Endodermal cell (in vitro differentiated cells): ENCODE measurements at regions not wholly inside any gene's neighbourhood (a gene's known extent, or its start where the extent isn't known, plus 50 kb on each side); places are given as distances from the start of the nearest gene placed in this dataset.

ENCODE experiments used
- DNase-seq: peaks from one replicate; pipeline ENCODE4 v3.0.0-alpha.2; 2017
- H3K27ac ChIP-seq: 2 replicates; pipeline ENCODE4 v1.5.1; 2013; ENCODE audit warnings: mild to moderate bottlenecking, low read depth, low read length, moderate library complexity
- H3K27me3 ChIP-seq: 2 replicates; pipeline ENCODE4 v1.6.1; 2013; ENCODE audit warnings: mild to moderate bottlenecking, low read length, moderate library complexity; ENCODE audit not compliant: insufficient read depth, control insufficient read depth, poor library complexity, severe bottlenecking
- H3K36me3 ChIP-seq: 2 replicates; pipeline ENCODE4 v1.7.0; 2013; ENCODE audit warnings: mild to moderate bottlenecking, low read length, moderate library complexity; ENCODE audit not compliant: control insufficient read depth, insufficient read depth
- H3K4me1 ChIP-seq: one replicate; pipeline ENCODE4 v1.7.0; 2013; ENCODE audit warnings: low read length; ENCODE audit not compliant: control insufficient read depth, insufficient read depth
- H3K4me3 ChIP-seq: 2 replicates; pipeline ENCODE4 v1.5.1; 2013; ENCODE audit warnings: mild to moderate bottlenecking, low read length, moderate library complexity
- H3K9ac ChIP-seq: 2 replicates; pipeline ENCODE4 v1.6.1; 2013; ENCODE audit warnings: mild to moderate bottlenecking, low read length, moderate library complexity; ENCODE audit not compliant: poor library complexity, severe bottlenecking; ENCODE audit errors: extremely low read depth
- H3K9me3 ChIP-seq: 2 replicates; pipeline ENCODE4 v1.6.1; 2013; ENCODE audit warnings: mild to moderate bottlenecking, low read length, moderate library complexity; ENCODE audit not compliant: control insufficient read depth
- H3K27ac Mint-ChIP-seq: 2 replicates; pipeline ENCODE4 v1.8.0; 2020; ENCODE audit warnings: mixed read lengths
- H3K27me3 Mint-ChIP-seq: 2 replicates; pipeline ENCODE4 v1.8.0; 2021; ENCODE audit warnings: mild to moderate bottlenecking, mixed read lengths; ENCODE audit not compliant: insufficient read depth
- H3K36me3 Mint-ChIP-seq: 2 replicates; pipeline ENCODE4 v1.8.0; 2020; ENCODE audit warnings: low read depth, mixed read lengths
- H3K4me1 Mint-ChIP-seq: 2 replicates; pipeline ENCODE4 v1.8.0; 2020; ENCODE audit warnings: mixed read lengths
- H3K4me3 Mint-ChIP-seq: 2 replicates; pipeline ENCODE4 v1.8.0; 2020; ENCODE audit warnings: mild to moderate bottlenecking, moderate library complexity, mixed read lengths
- H3K9me3 Mint-ChIP-seq: 2 replicates; pipeline ENCODE4 v1.8.0; 2020; ENCODE audit warnings: mild to moderate bottlenecking, mixed read lengths
- WGBS, 2 experiments: methylation state at CpG; one replicate each; pipeline versions ENCODE4 v1.1.5 to v1.1.7; 2013; ENCODE audit warnings: missing lambda C conversion rate in 2 of 2, mixed read lengths in 1 of 2; ENCODE audit not compliant: insufficient coverage in 1 of 2, insufficient read length in 1 of 2; 5-methylcytosine and 5-hydroxymethylcytosine counted together
- TF ChIP-seq, protein P1 (sequence below): fragments of 200-600 bp; sonication (generic); conservative IDR thresholded peaks from 2 replicates; pipeline ENCODE4 v1.5.0; 2021; ENCODE audit warnings: antibody characterized with exemption, mild to moderate bottlenecking

DNA sequence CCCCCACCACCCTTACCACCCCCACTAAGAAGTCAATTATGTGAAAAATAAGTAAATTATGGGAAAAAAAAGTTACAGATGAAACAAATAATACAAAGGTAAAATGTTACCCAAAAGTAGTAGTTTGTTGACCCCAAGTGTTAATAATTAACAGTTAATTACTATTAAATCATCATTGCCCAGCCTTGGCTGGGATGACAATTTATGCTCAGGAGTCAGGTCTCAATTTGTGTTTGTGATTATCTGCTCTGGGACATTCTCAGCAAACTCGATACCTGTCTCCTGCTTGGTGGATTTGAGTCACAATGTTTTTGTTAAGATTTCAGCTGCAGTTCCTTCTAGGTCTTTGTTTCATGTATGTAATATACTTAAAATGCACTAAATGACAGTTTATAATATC, 172.3 kb upstream of the IRX3 start:
- Histone ChIP-seq H3K36me3 (no peaks in the 10 kb centered on the region), H3K27me3 (no peaks in the 10 kb centered on the region), H3K9ac (no peak overlapping the region), H3K27ac (no peak overlapping the region), H3K4me3 (no peak overlapping the region), H3K4me1 (no peaks in the 10 kb centered on the region), H3K9me3 (no peaks in the 10 kb centered on the region)
- no peaks in the 10 kb centered on the region for H3K36me3 Mint-ChIP-seq
- no peak overlapping the region for H3K27ac Mint-ChIP-seq
- TF ChIP-seq, protein P1, sequence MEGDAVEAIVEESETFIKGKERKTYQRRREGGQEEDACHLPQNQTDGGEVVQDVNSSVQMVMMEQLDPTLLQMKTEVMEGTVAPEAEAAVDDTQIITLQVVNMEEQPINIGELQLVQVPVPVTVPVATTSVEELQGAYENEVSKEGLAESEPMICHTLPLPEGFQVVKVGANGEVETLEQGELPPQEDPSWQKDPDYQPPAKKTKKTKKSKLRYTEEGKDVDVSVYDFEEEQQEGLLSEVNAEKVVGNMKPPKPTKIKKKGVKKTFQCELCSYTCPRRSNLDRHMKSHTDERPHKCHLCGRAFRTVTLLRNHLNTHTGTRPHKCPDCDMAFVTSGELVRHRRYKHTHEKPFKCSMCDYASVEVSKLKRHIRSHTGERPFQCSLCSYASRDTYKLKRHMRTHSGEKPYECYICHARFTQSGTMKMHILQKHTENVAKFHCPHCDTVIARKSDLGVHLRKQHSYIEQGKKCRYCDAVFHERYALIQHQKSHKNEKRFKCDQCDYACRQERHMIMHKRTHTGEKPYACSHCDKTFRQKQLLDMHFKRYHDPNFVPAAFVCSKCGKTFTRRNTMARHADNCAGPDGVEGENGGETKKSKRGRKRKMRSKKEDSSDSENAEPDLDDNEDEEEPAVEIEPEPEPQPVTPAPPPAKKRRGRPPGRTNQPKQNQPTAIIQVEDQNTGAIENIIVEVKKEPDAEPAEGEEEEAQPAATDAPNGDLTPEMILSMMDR = no peak
- no peaks in the 10 kb centered on the region for H3K9me3 Mint-ChIP-seq
- peaks cover 31% of the 10 kb centered on the region for H3K4me1 Mint-ChIP-seq
- WGBS, 2 experiments = 81% methylated on average over 1 of the region's 1 CpG; no CpG with 5 or more reads in 1 of the 2 experiments
- H3K4me3 Mint-ChIP-seq = no peak overlapping the region
- no peak for DNase-seq
- peaks cover 13% of the 10 kb centered on the region for H3K27me3 Mint-ChIP-seq

DNA sequence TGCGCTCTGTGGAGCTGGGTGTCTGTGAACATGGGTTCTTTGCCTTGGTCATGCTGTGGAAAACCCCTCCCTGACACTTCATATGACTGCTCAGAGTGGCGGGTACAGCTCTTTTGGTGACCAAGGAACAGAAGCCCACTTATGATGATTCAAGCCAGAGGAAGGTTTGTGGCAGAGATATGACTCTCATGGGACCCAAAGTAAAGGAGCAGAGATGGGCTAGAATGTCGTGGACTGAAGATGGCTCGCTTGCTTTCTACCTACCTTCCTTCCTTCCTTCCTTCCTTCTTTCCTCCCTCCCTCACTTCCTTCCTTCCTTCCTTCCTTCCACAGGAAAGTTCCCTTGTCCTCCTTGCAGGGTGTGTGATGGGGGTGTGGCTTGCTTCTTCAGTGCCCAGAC, 169.7 kb upstream of the IRX3 start:
- Mint-ChIP-seq H3K36me3 (no peaks in the 10 kb centered on the region), H3K27me3 (peaks cover 18% of the 10 kb centered on the region), H3K27ac (no peak overlapping the region), H3K4me3 (no peak overlapping the region), H3K9me3 (no peaks in the 10 kb centered on the region), H3K4me1 (peaks cover 31% of the 10 kb centered on the region)
- no peak overlapping the region for H3K4me3 ChIP-seq
- no peak overlapping the region for H3K9ac ChIP-seq
- 70 to 73% methylated on average over 2 to 4 of the region's 4 CpGs for WGBS, 2 experiments
- no peaks in the 10 kb centered on the region for H3K4me1 ChIP-seq
- no peaks in the 10 kb centered on the region for H3K9me3 ChIP-seq
- H3K27me3 ChIP-seq = no peaks in the 10 kb centered on the region
- H3K27ac ChIP-seq = no peak overlapping the region
- DNase-seq = no peak
- TF ChIP-seq, protein P1 = no peak
- no peaks in the 10 kb centered on the region for H3K36me3 ChIP-seq

DNA sequence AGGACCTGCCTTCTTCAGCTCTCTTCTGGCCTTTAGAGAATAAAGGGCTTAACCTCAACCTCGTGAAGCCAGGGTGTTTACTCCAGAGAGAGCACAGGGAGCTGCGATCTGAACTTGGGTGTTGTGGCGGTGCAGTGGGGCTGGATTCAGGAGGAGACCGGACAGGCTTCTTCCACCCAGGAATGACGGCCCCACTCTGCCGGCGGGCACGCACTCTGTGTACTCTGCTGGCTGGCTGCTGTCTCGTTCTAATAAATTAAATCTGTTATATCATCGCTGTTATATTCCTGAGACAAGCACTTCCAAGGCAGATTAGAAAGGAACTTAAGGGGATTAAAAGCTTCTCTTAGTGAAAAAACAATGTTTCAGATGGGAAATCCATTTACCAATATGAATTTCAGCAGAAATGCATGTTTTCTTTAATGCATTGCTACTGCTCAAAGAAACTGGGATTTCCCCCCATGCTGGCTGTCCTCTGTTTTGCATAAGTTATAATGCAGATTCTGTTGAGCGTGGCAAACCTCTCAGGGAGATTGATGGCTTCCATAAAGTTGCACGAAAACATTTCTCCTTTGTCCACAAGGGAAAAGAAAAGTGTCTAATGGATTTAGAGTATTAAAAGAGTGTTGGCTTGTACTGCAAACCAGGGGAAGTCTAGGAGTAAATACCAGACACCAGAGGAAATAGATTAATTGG, 168.6 kb upstream of the IRX3 start:
- no peaks in the 10 kb centered on the region for H3K4me1 ChIP-seq
- 76 to 89% methylated on average over 8 to 12 of the region's 12 CpGs for WGBS, 2 experiments
- H3K4me3 Mint-ChIP-seq = no peak overlapping the region
- peak overlapping the region; percentile 26 for H3K27ac ChIP-seq
- H3K36me3 ChIP-seq = no peaks in the 10 kb centered on the region
- H3K4me1 Mint-ChIP-seq = peaks cover 30% of the 10 kb centered on the region
- H3K27me3 Mint-ChIP-seq = peaks cover 18% of the 10 kb centered on the region
- TF ChIP-seq, protein P1 = no peak
- no peaks in the 10 kb centered on the region for H3K9me3 Mint-ChIP-seq
- no peak overlapping the region for H3K9ac ChIP-seq
- H3K4me3 ChIP-seq = no peak overlapping the region
- H3K27me3 ChIP-seq = no peaks in the 10 kb centered on the region
- no peak for DNase-seq
- H3K27ac Mint-ChIP-seq = no peak overlapping the region
- no peaks in the 10 kb centered on the region for H3K36me3 Mint-ChIP-seq
- H3K9me3 ChIP-seq = no peaks in the 10 kb centered on the region
